ENCODE measurements at regions not wholly inside any gene's neighbourhood (a gene's known extent, or its start where the extent isn't known, plus 50 kb on each side); places are given as distances from the start of the nearest gene placed in this dataset.

GRCh38 chr4:174018236-174018635 lies 265.2 kb downstream of the FBXO8 start:
- Histone ChIP-seq H3K27ac (ENCODE audit: low read length, poor library complexity, severe bottlenecking) (no peak overlapping the region), H2BK120ac (ENCODE audit: low read depth, low read length) (no peak overlapping the region), H3K4ac (ENCODE audit: low read depth in 1 of 2, low read length in 2 of 2) (no peak overlapping the region), H3K4me2 (ENCODE audit: low read length, poor library complexity, severe bottlenecking) (no peak overlapping the region), H4K91ac (ENCODE audit: low read length) (no peak overlapping the region), H3K4me3 (ENCODE audit: insufficient read depth in 1 of 2, low read depth in 1 of 2, low read length in 2 of 2) (no peak overlapping the region), H2BK15ac (ENCODE audit: low read depth, poor library complexity, severe bottlenecking) (no peak overlapping the region), H3K18ac (ENCODE audit: low read depth in 1 of 2, low read length in 2 of 2) (no peak overlapping the region), H3K14ac (ENCODE audit: low read length in 2 of 2) (no peak overlapping the region), H2AK5ac (ENCODE audit: low read length, severe bottlenecking) (no peak overlapping the region), H2AFZ (ENCODE audit: low read depth, low read length) (no peak overlapping the region), H2BK12ac (ENCODE audit: low read length in 2 of 2) (no peak overlapping the region), H3K9me3 (ENCODE audit: control insufficient read depth, low read length) (no peaks in the 10 kb centered on the region), H3K4me1 (ENCODE audit: control insufficient read depth, insufficient read depth, low read depth, low read length) (no peaks in the 10 kb centered on the region), H3K9ac (ENCODE audit: low read length) (no peak overlapping the region), H2BK5ac (ENCODE audit: low read depth, low read length, poor library complexity, severe bottlenecking) (no peak overlapping the region), H3K27me3 (ENCODE audit: control insufficient read depth in 1 of 2, insufficient read depth in 1 of 2, low read length in 2 of 2) (no peaks in the 10 kb centered on the region), H3K23ac (ENCODE audit: low read length in 2 of 2) (no peak overlapping the region), H3K79me1 (replicated peaks; ENCODE audit: low read length, poor library complexity, severe bottlenecking) (no peaks in the 10 kb centered on the region), H3K36me3 (ENCODE audit: control insufficient read depth in 1 of 2, insufficient read depth in 2 of 2, low read depth in 1 of 2, low read length in 2 of 2) (no peaks in the 10 kb centered on the region), H4K8ac (ENCODE audit: low read length) (no peak overlapping the region)
- DNase-seq: no peak
- whole genome bisulfite sequencing: 97% methylated on average over 7 of the region's 7 CpGs

- Histone ChIP-seq H2BK12ac (ENCODE audit: low read length in 2 of 2) (no peak overlapping the region), H2BK120ac (ENCODE audit: low read depth, low read length) (no peak overlapping the region), H3K14ac (ENCODE audit: low read length in 2 of 2) (no peak overlapping the region), H3K4me3 (ENCODE audit: insufficient read depth in 1 of 2, low read depth in 1 of 2, low read length in 2 of 2) (no peak overlapping the region), H3K23ac (ENCODE audit: low read length in 2 of 2) (no peak overlapping the region), H2AFZ (ENCODE audit: low read depth, low read length) (no peak overlapping the region), H3K9ac (ENCODE audit: low read length) (no peak overlapping the region), H2BK15ac (ENCODE audit: low read depth, poor library complexity, severe bottlenecking) (no peak overlapping the region), H2AK5ac (ENCODE audit: low read length, severe bottlenecking) (no peak overlapping the region), H3K4me1 (ENCODE audit: control insufficient read depth, insufficient read depth, low read depth, low read length) (no peaks in the 10 kb centered on the region), H3K27me3 (ENCODE audit: control insufficient read depth in 1 of 2, insufficient read depth in 1 of 2, low read length in 2 of 2) (no peaks in the 10 kb centered on the region), H3K36me3 (ENCODE audit: control insufficient read depth in 1 of 2, insufficient read depth in 2 of 2, low read depth in 1 of 2, low read length in 2 of 2) (no peaks in the 10 kb centered on the region), H4K8ac (ENCODE audit: low read length) (no peak overlapping the region), H2BK5ac (ENCODE audit: low read depth, low read length, poor library complexity, severe bottlenecking) (no peak overlapping the region), H3K9me3 (ENCODE audit: control insufficient read depth, low read length) (no peaks in the 10 kb centered on the region), H3K79me1 (replicated peaks; ENCODE audit: low read length, poor library complexity, severe bottlenecking) (no peaks in the 10 kb centered on the region), H4K91ac (ENCODE audit: low read length) (no peak overlapping the region), H3K27ac (ENCODE audit: low read length, poor library complexity, severe bottlenecking) (no peak overlapping the region), H3K4me2 (ENCODE audit: low read length, poor library complexity, severe bottlenecking) (no peak overlapping the region), H3K4ac (ENCODE audit: low read depth in 1 of 2, low read length in 2 of 2) (no peak overlapping the region), H3K18ac (ENCODE audit: low read depth in 1 of 2, low read length in 2 of 2) (no peak overlapping the region)
- WGBS: 43% methylated on average over 1 of the region's 2 CpGs
- DNase-seq: no peak
These were observed 267.2 kb downstream of the FBXO8 start for GRCh38 chr4:174016251-174016650.

GRCh38 chr4:174012886-174013259 lies 270.6 kb downstream of the FBXO8 start:
- H3K23ac ChIP-seq (ENCODE audit: low read length in 2 of 2): no peak overlapping the region
- no peak overlapping the region for H2BK12ac ChIP-seq (ENCODE audit: low read length in 2 of 2)
- no peak overlapping the region for H2BK5ac ChIP-seq (ENCODE audit: low read depth, low read length, poor library complexity, severe bottlenecking)
- no peak overlapping the region for H3K4me2 ChIP-seq (ENCODE audit: low read length, poor library complexity, severe bottlenecking)
- no peak overlapping the region for H2BK120ac ChIP-seq (ENCODE audit: low read depth, low read length)
- no peak overlapping the region for H4K91ac ChIP-seq (ENCODE audit: low read length)
- H3K27me3 ChIP-seq (ENCODE audit: control insufficient read depth in 1 of 2, insufficient read depth in 1 of 2, low read length in 2 of 2): no peaks in the 10 kb centered on the region
- no peak overlapping the region for H3K27ac ChIP-seq (ENCODE audit: low read length, poor library complexity, severe bottlenecking)
- peak overlapping the region; percentile 40 for H3K9ac ChIP-seq (ENCODE audit: low read length)
- no peak overlapping the region for H3K18ac ChIP-seq (ENCODE audit: low read depth in 1 of 2, low read length in 2 of 2)
- no peak overlapping the region for H4K8ac ChIP-seq (ENCODE audit: low read length)
- H3K14ac ChIP-seq (ENCODE audit: low read length in 2 of 2): no peak overlapping the region
- no peaks in the 10 kb centered on the region for H3K36me3 ChIP-seq (ENCODE audit: control insufficient read depth in 1 of 2, insufficient read depth in 2 of 2, low read depth in 1 of 2, low read length in 2 of 2)
- H2AK5ac ChIP-seq (ENCODE audit: low read length, severe bottlenecking): no peak overlapping the region
- H3K79me1 ChIP-seq (replicated peaks; ENCODE audit: low read length, poor library complexity, severe bottlenecking): no peaks in the 10 kb centered on the region
- H3K4ac ChIP-seq (ENCODE audit: low read depth in 1 of 2, low read length in 2 of 2): no peak overlapping the region
- no peaks in the 10 kb centered on the region for H3K4me1 ChIP-seq (ENCODE audit: control insufficient read depth, insufficient read depth, low read depth, low read length)
- no peak overlapping the region for H2AFZ ChIP-seq (ENCODE audit: low read depth, low read length)
- no peak for DNase-seq
- H3K4me3 ChIP-seq (ENCODE audit: insufficient read depth in 1 of 2, low read depth in 1 of 2, low read length in 2 of 2): no peak overlapping the region
- H3K9me3 ChIP-seq (ENCODE audit: control insufficient read depth, low read length): no peaks in the 10 kb centered on the region
- no peak overlapping the region for H2BK15ac ChIP-seq (ENCODE audit: low read depth, poor library complexity, severe bottlenecking)

GRCh38 chr4:174012135-174012885 lies 271.2 kb downstream of the FBXO8 start:
- no peak overlapping the region for H2BK5ac ChIP-seq (ENCODE audit: low read depth, low read length, poor library complexity, severe bottlenecking)
- no peaks in the 10 kb centered on the region for H3K27me3 ChIP-seq (ENCODE audit: control insufficient read depth in 1 of 2, insufficient read depth in 1 of 2, low read length in 2 of 2)

More at GRCh38 chr4:174012135-174012885, 271.2 kb downstream of the FBXO8 start:
- no peak overlapping the region for H3K27ac ChIP-seq (ENCODE audit: low read length, poor library complexity, severe bottlenecking)
- H4K91ac ChIP-seq (ENCODE audit: low read length): no peak overlapping the region
- peak overlapping the region; percentile 40 for H3K9ac ChIP-seq (ENCODE audit: low read length)
- H3K18ac ChIP-seq (ENCODE audit: low read depth in 1 of 2, low read length in 2 of 2): no peak overlapping the region
- H3K9me3 ChIP-seq (ENCODE audit: control insufficient read depth, low read length): no peaks in the 10 kb centered on the region
- no peak overlapping the region for H2BK120ac ChIP-seq (ENCODE audit: low read depth, low read length)
- no peak overlapping the region for H3K4me3 ChIP-seq (ENCODE audit: insufficient read depth in 1 of 2, low read depth in 1 of 2, low read length in 2 of 2)
- no peak overlapping the region for H2BK15ac ChIP-seq (ENCODE audit: low read depth, poor library complexity, severe bottlenecking)
- no peak overlapping the region for H3K4ac ChIP-seq (ENCODE audit: low read depth in 1 of 2, low read length in 2 of 2)
- H2AK5ac ChIP-seq (ENCODE audit: low read length, severe bottlenecking): no peak overlapping the region
- H3K79me1 ChIP-seq (replicated peaks; ENCODE audit: low read length, poor library complexity, severe bottlenecking): no peaks in the 10 kb centered on the region
- 60% methylated on average over 1 of the region's 4 CpGs for WGBS
- no peaks in the 10 kb centered on the region for H3K36me3 ChIP-seq (ENCODE audit: control insufficient read depth in 1 of 2, insufficient read depth in 2 of 2, low read depth in 1 of 2, low read length in 2 of 2)
- H2AFZ ChIP-seq (ENCODE audit: low read depth, low read length): no peak overlapping the region
- H2BK12ac ChIP-seq (ENCODE audit: low read length in 2 of 2): no peak overlapping the region
- H4K8ac ChIP-seq (ENCODE audit: low read length): no peak overlapping the region
- peak; percentile 57 for DNase-seq
- H3K4me1 ChIP-seq (ENCODE audit: control insufficient read depth, insufficient read depth, low read depth, low read length): no peaks in the 10 kb centered on the region
- H3K14ac ChIP-seq (ENCODE audit: low read length in 2 of 2): no peak overlapping the region
- H3K4me2 ChIP-seq (ENCODE audit: low read length, poor library complexity, severe bottlenecking): no peak overlapping the region
- no peak overlapping the region for H3K23ac ChIP-seq (ENCODE audit: low read length in 2 of 2)

Data from mesenchymal stem cell (in vitro differentiated cells and primary cell).